K562 (cell line): ENCODE measurements at regions not wholly inside any gene's neighbourhood (a gene's known extent, or its start where the extent isn't known, plus 50 kb on each side); places are given as distances from the start of the nearest gene placed in this dataset.

Source experiments
- FOXA3 ChIP-seq, 2 experiments: fragments of 450-650 bp in 1 of 2; sonication (generic) in 1 of 2; formaldehyde crosslinking; IDR thresholded peaks in 1 of 2; conservative IDR thresholded peaks in 1 of 2; 2 replicates each; pipeline versions ENCODE4 v1.4.0 to v1.8.0; 2020 to 2022; ENCODE audit warnings: mild to moderate bottlenecking in 2 of 2, missing genetic modification reagents in 1 of 2
- FOXK1 ChIP-seq: sonication (generic); formaldehyde crosslinking; IDR thresholded peaks from 2 replicates; pipeline ENCODE4 v1.8.0; 2022; ENCODE audit warnings: missing genetic modification reagents, mild to moderate bottlenecking, borderline replicate concordance
- NCOR1 ChIP-seq: fragments of 450-650 bp; IDR thresholded peaks from 2 replicates; pipeline ENCODE4 v1.6.1; 2016; ENCODE audit warnings: mild to moderate bottlenecking, moderate library complexity
- NFE2L1 ChIP-seq: fragments of 450-650 bp; IDR thresholded peaks from 2 replicates; pipeline ENCODE4 v1.6.1; 2016; ENCODE audit warnings: missing genetic modification characterization, low read depth, mild to moderate bottlenecking, missing compliant biosample characterization, moderate library complexity, borderline replicate concordance
- NR1H2 ChIP-seq: sonication (generic); formaldehyde crosslinking; IDR thresholded peaks from 2 replicates; pipeline ENCODE4 v1.4.0; 2020; ENCODE audit warnings: mild to moderate bottlenecking, missing genetic modification reagents
- PPARD ChIP-seq: fragments of 250-450 bp; sonication (Bioruptor Pico); IDR thresholded peaks from 2 replicates; pipeline ENCODE4 v1.8.0; 2022; ENCODE audit warnings: inconsistent platforms, mild to moderate bottlenecking, moderate library complexity
- PTRF ChIP-seq: fragments of 450-650 bp; IDR thresholded peaks from 2 replicates; pipeline ENCODE4 v1.6.1; 2016; ENCODE audit warnings: mild to moderate bottlenecking, missing genetic modification characterization, missing compliant biosample characterization
- TOE1 ChIP-seq, 2 experiments: fragments of 450-650 bp in 1 of 2; sonication (generic) in 1 of 2; formaldehyde crosslinking in 1 of 2; IDR thresholded peaks; 2 replicates each; pipeline versions ENCODE4 v1.7.1 to v1.8.0; 2016 to 2022; ENCODE audit warnings: borderline replicate concordance in 2 of 2, mild to moderate bottlenecking in 2 of 2, antibody characterized with exemption in 1 of 2, inconsistent platforms in 1 of 2, low read depth in 1 of 2, missing genetic modification reagents in 1 of 2, moderate library complexity in 1 of 2
- YBX1 ChIP-seq: fragments of 450-650 bp; IDR thresholded peaks from 2 replicates; pipeline ENCODE4 v1.7.1; 2016; ENCODE audit warnings: mild to moderate bottlenecking
- ZBTB33 ChIP-seq: sonication (generic); formaldehyde crosslinking; IDR thresholded peaks from 2 replicates; pipeline ENCODE4 v1.8.1; 2023; ENCODE audit warnings: mild to moderate bottlenecking, missing genetic modification reagents
- ZNF12 ChIP-seq: sonication (generic); formaldehyde crosslinking; IDR thresholded peaks from 2 replicates; pipeline ENCODE4 v1.4.0; 2020; ENCODE audit warnings: mild to moderate bottlenecking, missing genetic modification reagents
- ZNF174 ChIP-seq: fragments of 250-450 bp; sonication (Bioruptor Pico); IDR thresholded peaks from 2 replicates; pipeline ENCODE4 v1.4.0; 2020; ENCODE audit warnings: mild to moderate bottlenecking
- ZNF23 ChIP-seq: fragments of 250-450 bp; sonication (Bioruptor Pico); IDR thresholded peaks from 2 replicates; pipeline ENCODE4 v1.4.0; 2020; ENCODE audit warnings: mild to moderate bottlenecking
- ZNF668 ChIP-seq: fragments of 250-450 bp; sonication (Bioruptor Pico); IDR thresholded peaks from 2 replicates; pipeline ENCODE4 v1.8.0; 2022; ENCODE audit warnings: mild to moderate bottlenecking, inconsistent platforms
- ZNF699 ChIP-seq: fragments of 250-450 bp; sonication (Bioruptor Pico); IDR thresholded peaks from 2 replicates; pipeline ENCODE4 v1.8.0; 2021; ENCODE audit warnings: mild to moderate bottlenecking, moderate library complexity; ENCODE audit not compliant: insufficient replicate concordance
- TF ChIP-seq, protein P1 (sequence below): fragments of 450-650 bp; IDR thresholded peaks from 2 replicates; pipeline ENCODE4 v1.6.1; 2016; ENCODE audit warnings: mild to moderate bottlenecking, moderate library complexity

- TF ChIP-seq, protein P1, sequence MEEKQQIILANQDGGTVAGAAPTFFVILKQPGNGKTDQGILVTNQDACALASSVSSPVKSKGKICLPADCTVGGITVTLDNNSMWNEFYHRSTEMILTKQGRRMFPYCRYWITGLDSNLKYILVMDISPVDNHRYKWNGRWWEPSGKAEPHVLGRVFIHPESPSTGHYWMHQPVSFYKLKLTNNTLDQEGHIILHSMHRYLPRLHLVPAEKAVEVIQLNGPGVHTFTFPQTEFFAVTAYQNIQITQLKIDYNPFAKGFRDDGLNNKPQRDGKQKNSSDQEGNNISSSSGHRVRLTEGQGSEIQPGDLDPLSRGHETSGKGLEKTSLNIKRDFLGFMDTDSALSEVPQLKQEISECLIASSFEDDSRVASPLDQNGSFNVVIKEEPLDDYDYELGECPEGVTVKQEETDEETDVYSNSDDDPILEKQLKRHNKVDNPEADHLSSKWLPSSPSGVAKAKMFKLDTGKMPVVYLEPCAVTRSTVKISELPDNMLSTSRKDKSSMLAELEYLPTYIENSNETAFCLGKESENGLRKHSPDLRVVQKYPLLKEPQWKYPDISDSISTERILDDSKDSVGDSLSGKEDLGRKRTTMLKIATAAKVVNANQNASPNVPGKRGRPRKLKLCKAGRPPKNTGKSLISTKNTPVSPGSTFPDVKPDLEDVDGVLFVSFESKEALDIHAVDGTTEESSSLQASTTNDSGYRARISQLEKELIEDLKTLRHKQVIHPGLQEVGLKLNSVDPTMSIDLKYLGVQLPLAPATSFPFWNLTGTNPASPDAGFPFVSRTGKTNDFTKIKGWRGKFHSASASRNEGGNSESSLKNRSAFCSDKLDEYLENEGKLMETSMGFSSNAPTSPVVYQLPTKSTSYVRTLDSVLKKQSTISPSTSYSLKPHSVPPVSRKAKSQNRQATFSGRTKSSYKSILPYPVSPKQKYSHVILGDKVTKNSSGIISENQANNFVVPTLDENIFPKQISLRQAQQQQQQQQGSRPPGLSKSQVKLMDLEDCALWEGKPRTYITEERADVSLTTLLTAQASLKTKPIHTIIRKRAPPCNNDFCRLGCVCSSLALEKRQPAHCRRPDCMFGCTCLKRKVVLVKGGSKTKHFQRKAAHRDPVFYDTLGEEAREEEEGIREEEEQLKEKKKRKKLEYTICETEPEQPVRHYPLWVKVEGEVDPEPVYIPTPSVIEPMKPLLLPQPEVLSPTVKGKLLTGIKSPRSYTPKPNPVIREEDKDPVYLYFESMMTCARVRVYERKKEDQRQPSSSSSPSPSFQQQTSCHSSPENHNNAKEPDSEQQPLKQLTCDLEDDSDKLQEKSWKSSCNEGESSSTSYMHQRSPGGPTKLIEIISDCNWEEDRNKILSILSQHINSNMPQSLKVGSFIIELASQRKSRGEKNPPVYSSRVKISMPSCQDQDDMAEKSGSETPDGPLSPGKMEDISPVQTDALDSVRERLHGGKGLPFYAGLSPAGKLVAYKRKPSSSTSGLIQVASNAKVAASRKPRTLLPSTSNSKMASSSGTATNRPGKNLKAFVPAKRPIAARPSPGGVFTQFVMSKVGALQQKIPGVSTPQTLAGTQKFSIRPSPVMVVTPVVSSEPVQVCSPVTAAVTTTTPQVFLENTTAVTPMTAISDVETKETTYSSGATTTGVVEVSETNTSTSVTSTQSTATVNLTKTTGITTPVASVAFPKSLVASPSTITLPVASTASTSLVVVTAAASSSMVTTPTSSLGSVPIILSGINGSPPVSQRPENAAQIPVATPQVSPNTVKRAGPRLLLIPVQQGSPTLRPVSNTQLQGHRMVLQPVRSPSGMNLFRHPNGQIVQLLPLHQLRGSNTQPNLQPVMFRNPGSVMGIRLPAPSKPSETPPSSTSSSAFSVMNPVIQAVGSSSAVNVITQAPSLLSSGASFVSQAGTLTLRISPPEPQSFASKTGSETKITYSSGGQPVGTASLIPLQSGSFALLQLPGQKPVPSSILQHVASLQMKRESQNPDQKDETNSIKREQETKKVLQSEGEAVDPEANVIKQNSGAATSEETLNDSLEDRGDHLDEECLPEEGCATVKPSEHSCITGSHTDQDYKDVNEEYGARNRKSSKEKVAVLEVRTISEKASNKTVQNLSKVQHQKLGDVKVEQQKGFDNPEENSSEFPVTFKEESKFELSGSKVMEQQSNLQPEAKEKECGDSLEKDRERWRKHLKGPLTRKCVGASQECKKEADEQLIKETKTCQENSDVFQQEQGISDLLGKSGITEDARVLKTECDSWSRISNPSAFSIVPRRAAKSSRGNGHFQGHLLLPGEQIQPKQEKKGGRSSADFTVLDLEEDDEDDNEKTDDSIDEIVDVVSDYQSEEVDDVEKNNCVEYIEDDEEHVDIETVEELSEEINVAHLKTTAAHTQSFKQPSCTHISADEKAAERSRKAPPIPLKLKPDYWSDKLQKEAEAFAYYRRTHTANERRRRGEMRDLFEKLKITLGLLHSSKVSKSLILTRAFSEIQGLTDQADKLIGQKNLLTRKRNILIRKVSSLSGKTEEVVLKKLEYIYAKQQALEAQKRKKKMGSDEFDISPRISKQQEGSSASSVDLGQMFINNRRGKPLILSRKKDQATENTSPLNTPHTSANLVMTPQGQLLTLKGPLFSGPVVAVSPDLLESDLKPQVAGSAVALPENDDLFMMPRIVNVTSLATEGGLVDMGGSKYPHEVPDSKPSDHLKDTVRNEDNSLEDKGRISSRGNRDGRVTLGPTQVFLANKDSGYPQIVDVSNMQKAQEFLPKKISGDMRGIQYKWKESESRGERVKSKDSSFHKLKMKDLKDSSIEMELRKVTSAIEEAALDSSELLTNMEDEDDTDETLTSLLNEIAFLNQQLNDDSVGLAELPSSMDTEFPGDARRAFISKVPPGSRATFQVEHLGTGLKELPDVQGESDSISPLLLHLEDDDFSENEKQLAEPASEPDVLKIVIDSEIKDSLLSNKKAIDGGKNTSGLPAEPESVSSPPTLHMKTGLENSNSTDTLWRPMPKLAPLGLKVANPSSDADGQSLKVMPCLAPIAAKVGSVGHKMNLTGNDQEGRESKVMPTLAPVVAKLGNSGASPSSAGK, result 0 out of 2 replicates have a peak, but pooled peaks have one; percentile 18
- no peak for TF ChIP-seq ZNF174 (CRISPR knock-in tag)
- TF ChIP-seq PPARD, result no peak
- no peak for TF ChIP-seq NFE2L1 (tag)
- TF ChIP-seq ZBTB33 (CRISPR knock-in tag), result peak; percentile 80
- no peak for TF ChIP-seq TOE1 (IDR thresholded peaks at IDR 0.05; ENCODE audit: borderline replicate concordance)
- no peak for TF ChIP-seq TOE1 (CRISPR knock-in tag; IDR thresholded peaks at IDR 0.05; ENCODE audit: borderline replicate concordance, low read depth)
- TF ChIP-seq PTRF (tag), result no peak
- no peak for TF ChIP-seq YBX1
- no peak for TF ChIP-seq ZNF12 (CRISPR knock-in tag)
- TF ChIP-seq NR1H2 (CRISPR knock-in tag), result no peak
- no peak for TF ChIP-seq FOXA3 (CRISPR knock-in tag; conservative IDR thresholded peaks at IDR 0.05 in 1 of 2, IDR thresholded peaks at IDR 0.05 in 1 of 2)
- no peak for TF ChIP-seq NCOR1
- TF ChIP-seq FOXK1 (CRISPR knock-in tag), result no peak
- no peak for TF ChIP-seq ZNF699 (CRISPR knock-in tag)
- TF ChIP-seq ZNF668 (CRISPR knock-in tag), result no peak
- no peak for TF ChIP-seq ZNF23 (CRISPR knock-in tag)
- TF ChIP-seq, all 486 proteins: peak for 8
These were observed 252.1 kb downstream of the OPA1 start (continued) for GRCh38 chr3:193845144-193845543.
